ENCODE measurements at regions not wholly inside any gene's neighbourhood (a gene's known extent, or its start where the extent isn't known, plus 50 kb on each side); places are given as distances from the start of the nearest gene placed in this dataset.
A peak's percentile ranks its signal among the peaks of the same experiment; 100 is the strongest.

DNA sequence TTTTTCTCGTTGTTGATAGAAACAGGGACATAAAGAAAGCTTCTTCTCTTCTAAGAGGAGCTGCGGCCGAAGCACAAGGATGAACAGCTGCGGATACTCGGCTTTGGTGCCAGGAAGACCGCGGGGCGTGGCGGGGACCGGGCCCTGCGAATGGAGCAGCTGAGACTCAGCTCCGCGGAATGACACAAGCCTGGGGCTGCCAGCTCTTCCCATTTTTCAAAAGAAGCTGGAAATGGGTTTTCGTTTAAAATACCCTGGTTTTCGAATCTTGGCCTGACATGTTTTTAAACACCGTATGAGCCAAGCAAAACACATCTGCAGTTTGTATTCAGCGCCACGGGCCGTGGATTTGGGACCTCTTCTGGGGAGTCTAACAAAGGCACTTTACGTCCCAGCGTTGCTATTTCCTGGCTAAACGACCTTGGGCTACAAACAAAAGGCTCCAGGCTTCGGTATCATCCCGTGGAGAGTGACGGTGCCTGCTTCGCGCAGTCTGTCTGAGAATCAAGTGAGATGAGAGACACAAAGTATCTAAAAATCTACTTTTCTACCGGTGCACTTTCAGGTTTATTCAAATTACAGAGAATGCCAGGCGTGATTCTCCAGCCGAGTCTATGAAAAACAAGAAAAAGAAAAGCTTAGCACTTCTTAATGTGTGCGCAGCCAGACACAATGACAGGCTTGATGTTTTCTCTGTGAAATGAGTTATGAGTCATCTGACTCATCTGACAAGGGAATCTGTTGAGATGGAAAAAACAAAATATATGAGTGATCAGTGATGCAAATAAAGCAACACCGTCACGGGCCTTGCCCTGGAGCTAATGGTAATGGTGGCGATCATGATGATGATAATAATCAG, 114.0 kb upstream of the TMEM132D start:
- DNase-seq (ENCODE audit: low read depth in 2 of 2), result peak; percentile 21 to 35

DNA sequence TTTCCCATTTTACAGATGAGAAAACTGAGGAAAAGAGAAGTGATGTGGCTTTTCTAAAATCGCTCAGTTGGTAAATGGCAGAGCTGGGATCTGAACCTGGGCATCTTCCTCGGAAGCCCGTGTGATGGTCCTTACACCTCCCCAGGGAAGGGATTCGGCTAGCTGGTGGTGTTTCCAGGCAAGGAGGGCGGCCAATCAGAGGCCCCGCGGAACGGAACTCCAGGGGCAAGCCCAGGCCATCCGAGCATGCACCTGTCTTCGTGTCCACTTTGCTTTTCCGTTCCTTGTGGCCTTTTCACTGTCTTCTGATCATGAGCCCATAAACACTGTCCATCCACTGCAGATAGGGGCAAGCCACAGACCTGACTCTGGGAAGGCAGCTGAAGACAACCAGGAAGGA, 114.8 kb upstream of the TMEM132D start:
- DNase-seq (ENCODE audit: low read depth in 2 of 2), result no peak

DNA sequence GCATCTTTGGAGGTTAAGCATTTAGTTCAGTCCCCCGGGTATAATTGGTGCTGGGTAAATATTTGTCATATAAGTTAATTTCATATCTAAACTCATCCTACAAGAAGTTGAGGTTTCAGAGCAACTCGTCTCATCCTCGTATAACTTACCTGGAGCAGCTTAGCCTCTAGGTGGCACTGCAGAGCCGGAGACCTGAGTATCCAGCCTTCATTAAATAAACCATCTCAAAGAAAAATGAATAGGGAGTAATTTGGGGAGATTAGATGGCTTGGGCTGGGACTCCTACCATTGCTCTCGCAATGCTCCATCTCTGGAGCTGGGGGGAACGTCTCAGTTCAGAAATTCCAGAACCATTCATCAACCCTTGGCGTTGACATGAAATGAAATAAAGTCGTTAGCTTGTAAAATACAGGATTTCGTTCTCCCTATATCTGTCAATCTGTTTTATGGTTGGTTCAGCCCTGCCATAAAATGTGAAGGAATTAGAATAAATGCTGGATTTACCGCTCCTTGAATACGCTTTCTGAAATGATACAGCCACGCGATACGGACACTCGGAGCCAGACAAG, 122.9 kb upstream of the TMEM132D start:
- peak; percentile 7 to 35 for DNase-seq (ENCODE audit: low read depth in 2 of 2)

DNA sequence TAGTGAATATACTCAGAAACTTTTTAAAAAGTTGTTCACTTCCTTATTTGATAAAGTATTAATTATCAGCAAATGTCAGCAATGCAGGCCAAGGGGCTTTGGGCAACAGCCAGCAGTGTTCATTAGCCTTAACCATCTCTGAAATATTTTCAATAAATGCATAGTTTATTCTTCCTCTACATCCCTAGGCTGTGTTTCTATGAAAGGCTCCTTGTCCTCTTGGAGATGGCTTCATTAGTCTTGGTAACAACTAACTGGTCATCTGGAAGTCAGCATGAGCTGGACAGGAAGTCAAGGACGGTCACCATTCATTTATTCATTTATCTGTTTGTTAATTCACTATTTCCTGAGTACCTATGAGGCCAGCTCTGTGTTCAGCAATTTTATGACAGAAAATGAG, 124.0 kb upstream of the TMEM132D start:
- no peak for DNase-seq (ENCODE audit: low read depth in 2 of 2)

DNA sequence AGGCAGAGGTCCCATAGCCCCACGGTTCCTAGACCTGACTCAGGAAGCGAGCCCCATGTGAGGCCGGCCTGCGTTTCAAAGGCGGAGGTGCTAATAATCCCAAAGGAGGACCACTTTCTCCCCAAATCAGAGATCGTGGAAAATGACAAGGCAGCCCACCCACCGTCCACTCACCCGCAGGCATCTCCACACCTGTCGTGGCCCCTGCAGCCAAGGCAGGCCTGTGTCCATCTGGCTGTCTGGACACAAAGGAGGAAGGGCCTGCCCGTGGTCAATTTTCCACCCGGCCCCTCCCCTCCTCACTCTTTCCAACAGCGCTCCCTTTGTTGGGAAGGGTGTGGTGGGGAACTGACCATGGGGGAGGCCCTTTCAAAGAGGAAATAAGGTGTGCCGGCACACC, 125.3 kb upstream of the TMEM132D start:
- no peak for DNase-seq (ENCODE audit: low read depth in 2 of 2)

DNA sequence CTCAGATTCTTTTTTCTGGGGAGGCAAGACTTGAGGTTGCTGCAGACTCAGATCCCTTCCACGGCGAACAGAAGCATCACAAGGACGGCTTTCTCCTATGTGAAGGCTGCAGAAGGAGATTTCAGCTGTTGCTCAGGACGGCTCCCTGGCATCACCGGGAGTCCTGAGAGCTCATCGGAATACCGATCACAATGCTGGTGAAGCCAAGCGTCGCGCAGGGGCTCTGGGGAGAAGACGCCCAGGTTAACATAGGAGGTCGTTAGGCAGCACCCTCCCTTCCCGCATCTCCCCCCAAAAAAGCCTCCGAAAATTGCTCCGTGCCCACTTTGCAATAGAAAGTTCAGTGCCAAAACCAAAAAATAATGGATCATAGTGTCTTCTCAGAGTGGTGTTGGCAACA, 127.2 kb upstream of the TMEM132D start:
- DNase-seq (ENCODE audit: low read depth in 2 of 2), result no peak

DNA sequence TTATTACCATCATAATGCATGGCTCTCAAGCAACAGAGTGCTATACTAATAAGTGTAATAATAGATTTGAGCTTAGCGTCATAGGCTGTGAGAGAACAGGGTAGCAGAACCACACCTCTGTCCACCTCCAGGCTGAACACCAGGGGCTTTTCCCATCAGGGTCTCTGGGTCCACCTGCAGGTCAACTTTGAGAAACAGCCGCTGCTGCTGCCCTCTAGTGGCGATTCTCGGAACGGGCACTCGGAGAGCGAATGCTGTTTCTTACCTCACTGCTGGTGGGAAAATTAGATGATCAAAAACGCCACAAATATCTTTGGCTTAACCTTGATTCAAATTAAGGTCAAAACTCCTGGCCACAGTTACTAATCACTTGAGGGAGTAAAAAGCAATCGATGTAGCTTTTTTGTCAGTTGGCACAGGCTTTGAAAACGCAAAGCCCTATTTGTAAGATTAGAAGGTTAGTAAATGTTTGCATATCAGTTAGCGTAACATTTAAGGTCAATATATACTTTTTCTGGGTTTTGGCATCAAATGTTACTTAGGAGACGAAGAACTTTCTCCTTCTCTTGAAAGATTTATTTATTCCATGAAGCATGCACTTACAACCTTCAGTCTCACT, 127.9 kb upstream of the TMEM132D start:
- DNase-seq (ENCODE audit: low read depth in 2 of 2), result peak; percentile 12 to 50

DNA sequence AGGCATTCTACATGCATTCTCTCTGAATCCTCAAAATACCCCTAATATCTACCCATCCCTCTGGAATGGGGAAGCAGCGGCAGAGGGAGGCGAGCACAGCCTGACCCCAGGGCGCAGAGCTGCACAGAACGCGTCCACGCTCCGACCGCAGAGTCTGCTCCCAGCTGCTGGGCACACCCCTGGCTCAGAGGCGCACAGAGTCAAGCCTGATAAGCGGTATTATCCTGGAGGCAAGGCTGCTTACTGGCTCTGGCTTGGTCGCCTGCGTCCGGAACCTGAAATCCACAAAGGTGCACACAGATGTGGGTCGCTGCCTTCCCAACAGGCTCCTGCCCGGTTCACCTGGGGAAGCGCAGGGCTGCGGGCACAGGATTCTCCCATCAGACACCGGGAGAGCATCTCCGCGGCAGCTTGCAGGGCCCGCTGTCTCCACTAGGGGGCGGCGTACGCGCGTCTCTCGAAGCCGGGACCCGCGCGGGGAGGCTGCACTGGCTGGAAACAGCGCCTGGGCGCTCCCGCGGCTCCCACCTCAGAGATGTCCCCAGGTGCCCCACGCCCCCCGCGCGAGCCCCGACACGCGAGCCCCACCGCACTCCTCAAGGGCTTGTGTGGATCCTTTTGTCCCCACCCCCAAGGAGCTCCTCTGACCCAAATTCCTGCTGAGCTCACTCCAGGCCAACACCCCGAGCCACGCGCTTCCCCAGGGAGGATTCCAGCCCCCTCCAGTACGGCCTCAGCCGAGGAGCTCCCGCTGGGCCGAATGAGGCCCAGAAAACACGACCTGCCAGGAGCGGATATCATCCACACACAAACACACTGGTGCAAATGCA, 120.1 kb upstream of the FZD10 start:
- peak in 1 of 2 donors; percentile 16 for DNase-seq (ENCODE audit: low read depth in 2 of 2)

DNA sequence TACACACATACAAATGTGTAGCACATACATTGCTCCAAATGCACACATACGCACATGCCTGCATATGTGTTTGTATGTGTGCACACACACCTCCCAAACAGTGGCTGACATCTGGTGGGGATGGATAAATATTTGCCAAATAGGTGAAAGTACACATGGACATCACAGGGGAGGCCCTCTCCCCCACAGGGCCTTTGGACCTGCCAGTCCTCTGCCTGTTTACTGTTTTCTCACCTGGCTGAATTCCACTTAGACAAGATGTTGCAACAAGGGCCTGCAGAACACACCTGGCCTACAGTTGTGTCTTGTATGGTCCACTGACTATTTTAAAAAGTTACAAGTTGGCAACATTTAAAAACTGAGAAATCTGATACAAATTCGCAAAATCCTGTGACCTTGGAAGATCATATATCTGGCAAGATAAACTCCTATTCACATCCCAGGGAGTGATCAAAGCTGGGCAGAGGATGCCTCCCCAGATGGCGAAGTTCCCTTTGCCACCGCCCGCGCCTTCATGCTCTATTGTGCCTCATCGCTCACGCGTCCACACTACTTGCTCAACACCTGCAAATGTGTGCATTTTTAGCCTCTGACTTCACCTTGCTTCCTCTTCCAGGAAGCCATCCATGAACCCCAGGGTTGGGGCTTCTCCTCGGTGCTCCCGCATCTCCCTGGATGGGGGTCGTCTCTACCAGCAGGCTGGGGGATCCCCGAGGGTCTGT, 118.4 kb upstream of the FZD10 start:
- no peak for DNase-seq (ENCODE audit: low read depth in 2 of 2)

DNA sequence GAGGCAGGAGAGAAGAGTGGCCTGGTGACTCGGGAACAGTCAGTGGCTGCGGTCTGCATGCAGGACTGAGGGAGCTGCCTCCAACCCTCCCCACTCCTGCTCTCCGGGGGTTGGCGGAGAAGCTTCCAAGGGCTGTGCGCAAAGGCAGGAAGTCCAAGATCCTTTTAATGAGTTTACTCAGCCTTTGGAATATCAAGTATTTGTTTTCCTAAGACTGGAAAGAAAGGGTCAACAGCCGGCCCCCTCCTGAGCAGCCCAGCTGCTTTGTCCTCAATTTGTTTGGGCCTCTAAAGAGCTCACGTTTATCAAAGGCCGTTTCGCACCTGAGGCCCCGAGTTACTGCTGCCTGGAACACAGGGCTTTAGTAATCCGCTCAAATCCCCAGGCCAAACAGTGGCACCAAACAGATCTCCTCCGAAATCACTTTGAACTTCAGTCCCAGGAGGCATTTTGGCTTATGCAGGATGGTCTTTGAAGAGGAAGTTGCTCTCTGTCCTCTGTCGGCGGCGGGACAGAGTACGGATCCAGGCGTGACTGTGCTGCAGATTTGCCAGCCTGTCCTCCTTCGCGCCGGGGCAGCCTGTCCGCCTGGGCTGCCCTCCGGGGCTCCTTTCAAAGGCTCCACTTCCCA, 117.2 kb upstream of the FZD10 start:
- DNase-seq (ENCODE audit: low read depth in 2 of 2), result no peak

DNA sequence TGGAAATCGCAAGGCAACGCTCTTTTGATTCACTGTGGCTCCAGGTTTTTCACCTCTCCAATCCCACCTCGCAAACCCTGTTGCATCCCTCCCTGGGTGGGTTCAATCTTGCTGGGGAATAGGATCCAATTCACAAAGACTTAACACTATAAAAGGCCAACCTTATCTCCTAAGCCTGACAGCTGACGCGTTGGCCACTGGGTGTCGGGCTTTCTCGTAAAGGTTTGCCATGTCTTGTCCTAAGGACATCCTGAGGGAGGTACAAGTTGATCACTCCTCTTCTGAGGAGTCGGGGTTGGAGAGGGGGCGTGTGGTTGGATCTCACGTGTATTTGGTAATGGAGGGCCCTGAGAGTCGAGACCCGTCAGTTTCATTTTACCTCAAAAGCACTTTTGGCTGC, 112.6 kb upstream of the FZD10 start:
- DNase-seq (ENCODE audit: low read depth in 2 of 2), result no peak

DNA sequence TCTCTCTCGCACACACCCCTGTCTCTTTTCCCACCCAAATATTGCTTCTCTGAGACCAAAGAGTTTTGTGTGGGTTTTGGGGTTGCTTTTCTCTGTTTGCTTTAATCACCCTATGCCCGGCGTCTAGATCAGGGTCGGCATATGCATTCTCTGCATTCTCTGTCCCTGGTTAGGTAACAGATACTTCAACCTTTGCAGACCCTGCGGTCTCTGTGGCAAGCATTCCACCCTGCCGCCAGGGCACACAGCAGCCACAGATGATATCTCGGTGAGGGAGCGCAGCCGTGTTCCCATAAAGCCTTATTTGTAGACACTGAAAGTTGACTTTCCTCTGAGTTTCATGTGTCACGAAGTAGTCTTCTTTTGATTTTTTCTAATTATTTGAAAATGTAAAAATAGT, 110.4 kb upstream of the FZD10 start:
- DNase-seq (ENCODE audit: low read depth in 2 of 2), result no peak

DNA sequence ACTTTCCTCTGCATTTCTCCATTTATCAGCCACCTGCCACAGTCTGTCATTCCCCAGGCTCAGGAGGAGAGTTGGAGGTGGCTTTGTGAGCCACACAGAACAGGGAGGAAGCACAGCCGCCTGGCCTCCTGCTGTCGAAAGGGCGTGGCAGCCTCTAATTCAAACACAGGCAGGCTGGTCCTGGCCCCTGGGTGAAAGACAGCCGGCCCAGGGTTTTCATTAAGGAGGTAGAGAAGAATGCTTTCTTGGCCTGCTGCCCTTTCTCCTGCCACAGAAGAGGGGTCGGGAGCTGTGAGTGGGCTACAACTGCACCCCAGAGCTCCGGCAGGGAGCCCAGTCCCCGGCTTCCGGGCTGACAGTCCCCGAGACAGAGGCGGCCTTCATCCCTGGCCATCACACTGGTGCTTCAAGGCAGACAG, 108.6 kb upstream of the FZD10 start:
- DNase-seq (ENCODE audit: low read depth in 2 of 2), result no peak

DNA sequence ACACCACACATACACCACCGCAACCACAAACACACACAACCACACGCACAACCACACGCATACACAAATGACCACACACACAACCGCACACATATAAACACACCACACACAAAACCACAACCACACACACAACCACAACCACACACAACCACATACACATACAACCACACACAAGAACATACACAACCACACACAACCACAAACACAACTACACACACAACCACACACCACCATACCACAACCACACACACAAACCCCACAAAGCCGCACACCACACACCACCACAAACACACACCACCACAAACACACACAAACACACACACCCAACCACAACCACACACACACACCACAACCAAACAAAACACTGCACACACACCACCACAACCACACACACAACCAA, 107.5 kb upstream of the FZD10 start:
- no peak for DNase-seq (ENCODE audit: low read depth in 2 of 2)

DNA sequence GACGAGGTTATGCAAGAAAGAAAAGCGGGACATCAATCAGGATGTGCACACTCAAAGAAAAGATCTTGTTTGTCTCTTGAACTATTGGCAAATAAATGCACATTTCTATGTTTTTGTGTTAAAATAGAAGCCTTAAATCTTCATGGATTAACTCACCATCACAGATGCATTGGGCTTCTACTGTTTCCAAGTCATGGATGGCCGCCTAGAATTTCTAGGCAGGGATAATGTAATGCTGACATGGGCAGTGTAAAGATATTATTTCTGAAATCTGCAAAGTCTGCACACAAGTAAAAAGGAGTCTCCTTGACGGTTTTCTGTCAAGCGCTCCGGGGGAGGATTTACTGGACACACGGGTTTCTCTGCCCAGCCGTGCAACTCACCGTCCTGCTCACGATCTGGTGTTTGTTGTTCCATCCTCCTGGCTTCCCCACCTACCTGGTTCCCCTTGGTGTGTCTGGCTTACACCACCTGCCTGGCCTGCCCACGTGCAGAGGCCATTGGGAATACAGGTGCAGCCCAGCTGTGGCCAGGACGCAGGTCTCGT, 103.3 kb upstream of the FZD10 start:
- DNase-seq (ENCODE audit: low read depth in 2 of 2), result no peak

DNA sequence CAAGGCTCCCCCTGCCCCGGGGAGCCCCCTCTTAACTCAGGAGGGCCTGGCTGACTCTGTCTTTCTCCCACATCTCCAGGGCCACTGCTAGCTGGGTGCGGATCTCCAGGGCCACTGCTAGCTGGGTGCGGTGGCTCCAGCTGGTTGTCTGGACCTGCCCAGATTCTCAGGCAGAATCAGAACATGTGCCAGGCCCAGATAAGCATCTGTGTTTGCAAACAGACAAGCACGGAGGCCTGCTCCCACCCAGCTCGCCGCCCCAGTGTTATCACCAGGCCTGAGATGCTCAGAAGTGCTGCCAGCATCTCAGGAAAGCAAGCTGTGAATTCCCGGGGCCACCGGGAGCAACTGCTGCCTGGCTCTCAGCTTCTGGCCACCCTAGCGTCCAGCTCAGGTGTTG, 98.4 kb upstream of the FZD10 start:
- no peak for DNase-seq (ENCODE audit: low read depth in 2 of 2)

DNA sequence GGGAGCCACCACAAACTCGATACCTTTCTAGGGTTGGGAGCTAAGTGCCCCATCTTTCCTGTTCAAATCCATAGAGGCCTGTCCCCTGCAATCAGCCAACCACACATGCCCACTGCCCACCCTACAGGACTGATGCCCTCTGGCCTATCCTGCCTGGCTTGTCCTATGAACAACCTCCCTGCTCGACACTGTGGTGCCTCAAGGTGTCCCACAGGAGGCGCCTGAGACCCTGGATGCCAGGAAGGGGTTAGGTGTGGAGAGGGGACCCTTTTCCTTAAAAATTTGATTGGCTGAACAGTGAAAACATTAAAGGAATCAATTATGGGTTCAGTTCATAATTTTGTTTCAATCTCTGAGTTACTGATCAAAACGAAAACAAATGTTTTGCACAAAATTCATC, 97.3 kb upstream of the FZD10 start:
- no peak for DNase-seq (ENCODE audit: low read depth in 2 of 2)

DNA sequence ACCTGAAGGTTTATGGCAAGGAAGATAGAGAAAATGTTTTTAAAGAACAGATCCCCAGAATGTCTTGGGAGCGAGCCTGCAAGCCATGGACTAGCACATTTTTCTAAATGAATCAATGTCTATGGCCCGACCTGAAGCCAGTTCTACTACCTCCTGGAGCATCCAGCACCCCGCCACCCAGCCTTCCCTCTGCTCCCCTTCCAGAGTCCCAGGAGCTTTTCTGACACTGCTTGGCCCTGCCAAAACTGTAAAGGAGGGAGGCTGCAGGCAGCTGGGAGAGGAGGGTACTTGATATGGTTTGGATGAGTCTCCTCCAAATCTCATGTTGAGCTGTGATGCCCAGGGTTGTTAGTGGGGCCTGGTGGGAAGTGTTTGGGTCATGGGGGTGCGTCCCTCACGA, 95.5 kb upstream of the FZD10 start:
- no peak for DNase-seq (ENCODE audit: low read depth in 2 of 2)

DNA sequence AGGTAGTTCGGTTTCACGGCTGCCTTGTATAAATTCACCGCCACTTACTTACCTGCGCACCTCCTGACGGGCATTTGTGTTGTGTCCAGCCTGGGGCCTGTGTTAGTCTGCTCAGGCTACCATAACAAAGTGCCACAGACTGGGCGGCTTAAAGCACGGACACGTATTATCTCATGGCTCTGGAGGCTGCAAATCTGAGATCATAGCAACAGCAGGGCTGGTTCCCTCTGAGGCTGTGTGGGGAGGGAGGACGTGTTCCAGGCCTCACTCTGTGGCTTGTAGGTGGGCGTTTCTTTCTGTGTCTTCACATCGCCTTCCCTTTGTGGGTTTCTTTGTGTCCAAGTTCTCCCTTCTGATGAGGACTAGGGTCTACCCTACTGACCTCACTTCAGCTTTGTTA, 93.5 kb upstream of the FZD10 start:
- DNase-seq (ENCODE audit: low read depth in 2 of 2), result no peak

DNA sequence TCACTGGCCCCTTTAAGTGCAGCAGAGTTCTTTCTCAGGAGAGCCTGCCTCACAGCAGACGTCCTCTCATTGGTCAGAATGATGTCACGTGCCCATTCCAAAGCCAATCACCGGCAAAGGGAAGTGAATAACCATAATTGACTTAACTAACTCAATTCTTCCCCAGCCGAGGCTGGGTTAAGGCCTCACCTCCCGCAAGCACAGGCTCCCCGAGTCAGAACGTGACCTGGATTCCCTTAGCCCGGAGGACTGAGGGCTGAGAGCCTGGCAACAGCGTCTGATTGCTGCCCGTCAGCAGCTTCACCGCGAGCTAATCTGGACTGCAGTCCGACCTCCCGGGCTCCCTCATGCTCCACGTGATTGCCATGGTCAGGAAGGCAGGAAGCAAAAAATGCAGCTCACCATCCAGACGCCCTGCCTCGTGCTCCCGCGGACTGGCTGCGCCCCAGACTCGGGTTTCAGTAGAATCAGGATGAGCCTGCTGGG, 92.1 kb upstream of the FZD10 start:
- DNase-seq (ENCODE audit: low read depth in 2 of 2), result peak; percentile 24 to 69
